Tibial nerve (tissue), 3 donors: ENCODE measurements at regions not wholly inside any gene's neighbourhood (a gene's known extent, or its start where the extent isn't known, plus 50 kb on each side); places are given as distances from the start of the nearest gene placed in this dataset.

ENCODE experiments used
- CTCF ChIP-seq, 5 experiments: fragments of 200-600 bp in 3 of 5; fragments of 450-650 bp in 2 of 5; sonication (generic) in 3 of 5; IDR thresholded peaks; one replicate each; pipeline ENCODE4 v1.5.1; 2016 to 2019; ENCODE audit warnings: antibody characterized with exemption in 5 of 5, mild to moderate bottlenecking in 3 of 5, moderate library complexity in 2 of 5
- POLR2A ChIP-seq, 2 donors: fragments of 450-650 bp; IDR thresholded peaks; one replicate each; pipeline ENCODE4 v1.6.1; 2017; ENCODE audit warnings: antibody characterized with exemption in 2 of 2, mild to moderate bottlenecking in 2 of 2, moderate library complexity in 2 of 2

DNA sequence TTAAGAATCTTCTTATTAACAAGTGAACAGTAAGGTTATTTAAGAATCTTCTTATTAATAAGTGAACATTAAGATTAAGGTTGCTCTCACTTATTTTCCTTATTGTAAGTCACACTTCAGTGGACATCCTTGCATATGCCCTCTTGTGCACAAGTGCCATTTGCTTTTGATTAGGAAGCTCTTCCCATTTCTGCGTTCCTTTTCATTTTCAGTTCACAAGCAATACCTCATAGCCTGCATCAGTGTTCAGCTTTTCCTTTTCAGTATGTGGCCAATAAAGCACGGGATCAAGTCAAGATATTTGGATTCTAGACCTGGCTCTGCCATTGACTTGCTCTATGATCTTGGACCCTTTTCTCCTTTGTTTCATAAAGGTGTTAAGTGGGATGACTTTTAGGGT is 158.7 kb downstream of the DISP1 start:
- TF ChIP-seq CTCF (IDR thresholded peaks at IDR 0.05) (no peak), POLR2A (IDR thresholded peaks at IDR 0.05) (no peak)
